Vagina (tissue), 2 donors: ENCODE measurements at regions not wholly inside any gene's neighbourhood (a gene's known extent, or its start where the extent isn't known, plus 50 kb on each side); places are given as distances from the start of the nearest gene placed in this dataset.

Experiments
- POLR2A ChIP-seq, 2 donors: fragments of 450-650 bp; IDR thresholded peaks; one replicate each; pipeline ENCODE4 v1.6.1; 2017; ENCODE audit warnings: antibody characterized with exemption in 2 of 2, mild to moderate bottlenecking in 2 of 2, moderate library complexity in 2 of 2
- POLR2AphosphoS5 ChIP-seq, 2 donors: sonication (generic); formaldehyde crosslinking; IDR thresholded peaks; one replicate each; pipeline ENCODE4 v1.9.0; 2017; ENCODE audit warnings: antibody characterized with exemption in 2 of 2, mild to moderate bottlenecking in 2 of 2, low read depth in 1 of 2; ENCODE audit not compliant: insufficient read depth in 1 of 2
- TF ChIP-seq, protein P1 (sequence below), 3 experiments: fragments of 450-650 bp in 2 of 3; fragments of 200-600 bp in 1 of 3; sonication (generic) in 1 of 3; IDR thresholded peaks; one replicate each; pipeline ENCODE4 v1.5.1; 2017 to 2019; ENCODE audit warnings: antibody characterized with exemption in 3 of 3, mild to moderate bottlenecking in 2 of 3, moderate library complexity in 2 of 3

DNA sequence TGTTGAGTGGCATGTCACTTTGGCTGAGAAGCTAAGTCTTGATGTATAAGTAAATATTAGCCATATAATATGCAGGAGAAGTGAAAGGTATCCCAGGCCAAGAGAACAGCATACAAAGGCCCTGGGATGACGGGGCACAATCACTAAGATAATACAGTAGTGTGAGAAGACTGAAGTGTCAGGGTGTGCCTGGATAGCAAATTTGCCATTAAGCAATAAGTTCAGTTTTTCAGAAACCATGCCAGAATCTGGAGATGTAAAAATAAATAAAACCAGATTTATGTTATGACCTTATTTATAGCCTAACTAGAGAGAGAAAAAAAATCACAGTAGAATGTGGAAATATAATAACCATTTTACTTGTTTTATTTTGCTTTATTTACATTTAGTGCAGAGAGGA, 1858.7 kb upstream of the CELF4 start:
- TF ChIP-seq, protein P1, sequence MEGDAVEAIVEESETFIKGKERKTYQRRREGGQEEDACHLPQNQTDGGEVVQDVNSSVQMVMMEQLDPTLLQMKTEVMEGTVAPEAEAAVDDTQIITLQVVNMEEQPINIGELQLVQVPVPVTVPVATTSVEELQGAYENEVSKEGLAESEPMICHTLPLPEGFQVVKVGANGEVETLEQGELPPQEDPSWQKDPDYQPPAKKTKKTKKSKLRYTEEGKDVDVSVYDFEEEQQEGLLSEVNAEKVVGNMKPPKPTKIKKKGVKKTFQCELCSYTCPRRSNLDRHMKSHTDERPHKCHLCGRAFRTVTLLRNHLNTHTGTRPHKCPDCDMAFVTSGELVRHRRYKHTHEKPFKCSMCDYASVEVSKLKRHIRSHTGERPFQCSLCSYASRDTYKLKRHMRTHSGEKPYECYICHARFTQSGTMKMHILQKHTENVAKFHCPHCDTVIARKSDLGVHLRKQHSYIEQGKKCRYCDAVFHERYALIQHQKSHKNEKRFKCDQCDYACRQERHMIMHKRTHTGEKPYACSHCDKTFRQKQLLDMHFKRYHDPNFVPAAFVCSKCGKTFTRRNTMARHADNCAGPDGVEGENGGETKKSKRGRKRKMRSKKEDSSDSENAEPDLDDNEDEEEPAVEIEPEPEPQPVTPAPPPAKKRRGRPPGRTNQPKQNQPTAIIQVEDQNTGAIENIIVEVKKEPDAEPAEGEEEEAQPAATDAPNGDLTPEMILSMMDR (IDR thresholded peaks at IDR 0.05) = no peak
- TF ChIP-seq POLR2AphosphoS5 (IDR thresholded peaks at IDR 0.05; ENCODE audit: insufficient read depth in 1 of 2, low read depth in 1 of 2) = no peak
- no peak for TF ChIP-seq POLR2A (IDR thresholded peaks at IDR 0.05)
